Activated T-cell treated with anti-CD3 and anti-CD28 coated beads for 48 hours (primary cell): ENCODE measurements at regions not wholly inside any gene's neighbourhood (a gene's known extent, or its start where the extent isn't known, plus 50 kb on each side); places are given as distances from the start of the nearest gene placed in this dataset.
"Not testable (repeated sequence)": the region's sequence is repeated elsewhere in the genome, so short reads cannot be mapped to it uniquely, and the experiment has no call there.

Experiments used
- DNase-seq: peaks from one replicate; pipeline ENCODE4 v3.0.0-alpha.2; 2020; ENCODE audit warnings: low read depth

DNA sequence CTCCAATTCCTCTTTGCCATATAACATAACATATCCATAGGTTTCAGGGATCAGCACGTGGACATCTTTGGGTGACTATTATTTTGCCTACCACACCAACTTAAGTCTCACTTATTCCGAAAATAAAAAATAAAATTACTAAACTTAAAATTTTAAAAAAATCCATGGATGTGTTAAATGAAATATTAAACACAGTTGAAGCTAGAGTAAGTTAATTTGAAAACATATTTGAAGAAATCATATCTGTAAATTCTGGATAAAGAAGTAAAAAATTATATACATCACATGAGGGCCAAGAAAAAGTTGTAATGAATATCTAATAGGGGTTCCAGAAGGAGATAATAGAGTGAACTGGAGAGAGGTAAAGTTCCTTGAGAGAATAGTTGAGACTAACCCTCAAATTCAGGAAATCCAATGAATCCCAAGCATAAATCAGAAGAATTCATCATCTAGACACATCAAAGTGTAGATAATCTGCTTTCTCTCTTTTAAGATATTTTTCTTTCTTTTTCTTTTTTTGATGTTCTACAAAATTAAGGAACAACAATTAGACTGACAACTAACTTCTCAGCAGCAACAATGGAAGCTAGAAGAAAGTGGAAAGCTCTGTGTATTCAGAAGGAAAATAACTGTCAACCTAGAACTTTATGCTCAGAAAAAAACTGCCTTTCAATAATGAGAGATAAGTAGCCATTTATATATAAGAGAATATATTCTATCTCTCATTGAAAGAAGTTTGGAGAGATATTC is 147.4 kb downstream of the ABHD5 start:
- no peak for DNase-seq

GRCh38 chr3:43838877-43839276 is 148.1 kb downstream of the ABHD5 start:
- DNase-seq, result no peak

DNA sequence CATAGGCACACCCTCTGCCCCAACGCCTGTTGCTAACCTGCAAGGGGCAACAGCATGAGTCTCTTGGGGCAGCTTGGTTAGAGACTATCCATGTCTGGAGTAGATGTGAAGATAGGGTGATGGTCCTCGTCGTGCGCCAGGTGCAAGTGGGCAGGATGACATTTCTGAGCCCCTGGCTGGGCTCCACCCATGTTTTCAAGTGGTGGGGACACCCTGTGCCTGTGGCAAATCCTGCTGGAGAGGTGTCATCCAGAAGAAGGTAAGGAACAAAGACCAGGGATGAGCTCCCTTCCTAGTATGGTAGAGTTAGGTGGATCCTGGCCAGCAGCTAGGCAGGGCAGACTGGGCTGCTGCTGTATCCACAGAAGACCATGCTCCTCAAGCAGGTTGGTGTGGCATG is 152.6 kb downstream of the ABHD5 start:
- no peak for DNase-seq

GRCh38 chr3:43844757-43845156 is 154.0 kb downstream of the ABHD5 start:
- DNase-seq, result no peak

GRCh38 chr3:43845553-43845952 is 154.8 kb downstream of the ABHD5 start:
- DNase-seq, result not testable (repeated sequence)

GRCh38 chr3:43852066-43852465 is 161.3 kb downstream of the ABHD5 start:
- no peak for DNase-seq

DNA sequence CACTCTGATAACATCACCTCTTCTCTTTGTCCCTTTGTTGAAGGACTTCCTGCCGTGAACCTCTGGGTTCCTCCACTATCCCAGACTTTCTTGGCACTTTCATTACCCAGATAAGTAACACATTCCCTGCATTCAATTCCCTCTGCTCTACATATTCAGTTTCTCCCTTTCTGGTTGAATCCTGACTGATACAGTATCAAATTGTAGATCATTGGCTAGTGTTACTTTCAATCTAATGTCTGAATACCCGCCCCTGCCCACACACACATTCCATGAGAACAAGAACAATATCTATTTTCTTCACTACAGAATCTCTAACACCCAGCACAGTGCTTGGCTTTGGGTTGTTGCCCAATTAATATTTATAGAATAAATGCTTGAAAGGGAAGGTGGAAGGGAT is 163.5 kb downstream of the ABHD5 start:
- DNase-seq, result no peak

GRCh38 chr3:43854916-43855315 is 164.2 kb downstream of the ABHD5 start:
- DNase-seq, result no peak

GRCh38 chr3:43855674-43856299 is 165.0 kb downstream of the ABHD5 start:
- DNase-seq, result peak; percentile 6

GRCh38 chr3:43856351-43856750 is 165.6 kb downstream of the ABHD5 start:
- no peak for DNase-seq

DNA sequence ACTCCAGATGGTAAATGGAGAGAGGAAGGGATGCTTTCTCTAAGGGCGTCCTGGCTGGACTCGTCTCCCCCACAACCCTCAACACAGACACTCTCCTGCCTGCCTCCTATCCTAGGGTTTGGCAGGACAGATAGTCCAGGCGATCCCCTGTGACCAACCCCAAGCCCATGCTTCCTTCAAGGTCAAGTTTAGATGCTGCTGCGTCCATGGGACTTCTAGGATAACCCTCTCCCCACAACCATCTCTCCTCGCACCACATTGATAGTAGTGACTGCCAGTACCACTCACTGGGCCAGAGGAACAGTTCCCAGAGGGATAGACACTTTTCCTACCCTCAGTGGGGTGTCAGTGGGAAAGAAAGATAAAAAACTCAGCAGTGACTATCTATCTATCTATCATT is 166.0 kb downstream of the ABHD5 start:
- DNase-seq, result no peak

DNA sequence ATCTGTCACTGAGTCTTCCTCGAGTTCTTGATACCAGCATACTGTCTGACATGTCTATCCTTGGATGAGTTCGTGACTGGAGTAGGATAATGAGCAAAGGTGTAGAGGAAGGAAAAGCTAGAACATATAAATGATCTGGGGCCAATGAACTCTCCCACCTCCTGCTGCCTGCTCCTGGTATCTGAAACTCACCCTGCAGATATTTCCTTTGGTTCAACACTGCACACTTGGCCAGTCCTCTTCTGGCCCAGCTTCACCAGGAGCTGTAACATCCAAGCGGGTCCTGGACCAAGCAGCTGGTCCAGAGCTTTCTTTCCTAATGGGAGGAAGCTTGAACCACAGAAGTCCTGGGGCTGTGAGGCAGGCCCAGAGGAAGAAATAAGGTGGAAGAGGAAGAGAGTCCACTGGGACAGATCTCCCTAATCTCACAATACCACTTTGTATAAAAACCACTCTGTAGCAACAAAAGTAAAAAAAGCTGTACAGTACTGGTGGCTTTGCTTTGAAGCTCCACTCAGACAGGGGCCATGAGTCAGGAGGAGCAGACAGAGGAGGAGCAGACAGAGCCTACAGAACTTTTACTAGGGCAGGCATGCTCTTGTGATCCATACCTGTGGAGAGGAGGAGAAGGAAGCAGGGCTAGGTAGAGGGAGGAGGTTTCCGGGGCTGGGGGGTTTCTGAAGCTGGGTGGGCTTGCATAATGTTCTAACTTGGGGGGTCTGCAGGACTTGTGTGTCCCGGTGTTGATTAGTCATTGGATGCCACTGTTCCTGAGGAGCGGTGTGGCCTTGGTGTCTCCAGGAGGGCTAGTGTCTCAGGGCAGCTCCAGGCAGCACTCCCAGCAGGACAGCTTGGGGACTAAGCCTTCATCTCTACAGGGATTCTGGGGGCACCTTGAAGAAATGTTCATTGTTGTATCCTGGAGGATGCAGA is 166.9 kb downstream of the ABHD5 start:
- no peak for DNase-seq

DNA sequence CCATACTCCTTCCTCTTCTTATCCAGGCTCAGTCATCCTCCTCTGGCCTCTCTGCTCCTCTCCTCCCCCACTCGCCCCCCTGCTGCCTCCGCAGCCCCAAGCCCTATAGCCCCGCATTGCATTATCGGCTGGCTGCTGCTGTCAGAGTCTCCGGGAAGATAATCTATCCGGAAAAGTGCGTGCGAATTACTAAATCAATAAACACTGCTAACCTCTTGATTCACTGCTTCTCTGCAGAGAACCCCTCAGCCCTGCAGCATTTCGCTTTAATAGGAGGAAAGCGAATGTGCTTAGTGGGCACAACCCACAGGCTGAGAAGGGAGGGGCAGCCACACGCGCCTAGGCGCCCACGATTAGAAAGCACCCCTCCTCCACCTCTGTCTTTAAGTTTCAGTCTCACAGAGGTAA is 167.6 kb downstream of the ABHD5 start:
- no peak for DNase-seq

- no peak for DNase-seq
Observed at GRCh38 chr3:43859766-43860165, 169.0 kb downstream of the ABHD5 start.

- DNase-seq, result no peak
Observed at GRCh38 chr3:43861635-43862034, 170.9 kb downstream of the ABHD5 start.

GRCh38 chr3:43862470-43862869 is 171.7 kb downstream of the ABHD5 start:
- no peak for DNase-seq

- no peak for DNase-seq
Observed at GRCh38 chr3:43862992-43863805, 172.5 kb downstream of the ABHD5 start.

- DNase-seq, result no peak
Observed at GRCh38 chr3:43863966-43864933, 173.5 kb downstream of the ABHD5 start.

DNA sequence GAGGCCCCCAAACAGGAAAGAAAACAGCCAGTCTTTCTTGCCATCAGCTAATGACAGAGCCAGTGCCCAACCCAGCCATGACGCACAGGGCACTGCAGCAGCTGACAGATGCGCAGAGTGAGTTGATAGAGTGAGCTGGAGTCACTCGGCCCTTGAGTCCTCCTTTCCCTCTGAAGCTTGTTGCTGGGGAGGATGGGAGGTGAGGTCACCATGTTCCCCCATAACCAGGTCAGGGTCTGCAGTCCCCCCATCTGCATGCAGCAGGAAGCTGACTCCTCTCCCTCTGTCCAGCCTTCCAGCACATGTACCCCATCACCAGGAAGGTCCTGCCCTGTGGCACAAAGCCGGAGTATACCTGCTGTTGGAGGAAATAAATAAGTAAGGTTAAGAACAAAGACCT is 174.6 kb downstream of the ABHD5 start:
- no peak for DNase-seq

DNA sequence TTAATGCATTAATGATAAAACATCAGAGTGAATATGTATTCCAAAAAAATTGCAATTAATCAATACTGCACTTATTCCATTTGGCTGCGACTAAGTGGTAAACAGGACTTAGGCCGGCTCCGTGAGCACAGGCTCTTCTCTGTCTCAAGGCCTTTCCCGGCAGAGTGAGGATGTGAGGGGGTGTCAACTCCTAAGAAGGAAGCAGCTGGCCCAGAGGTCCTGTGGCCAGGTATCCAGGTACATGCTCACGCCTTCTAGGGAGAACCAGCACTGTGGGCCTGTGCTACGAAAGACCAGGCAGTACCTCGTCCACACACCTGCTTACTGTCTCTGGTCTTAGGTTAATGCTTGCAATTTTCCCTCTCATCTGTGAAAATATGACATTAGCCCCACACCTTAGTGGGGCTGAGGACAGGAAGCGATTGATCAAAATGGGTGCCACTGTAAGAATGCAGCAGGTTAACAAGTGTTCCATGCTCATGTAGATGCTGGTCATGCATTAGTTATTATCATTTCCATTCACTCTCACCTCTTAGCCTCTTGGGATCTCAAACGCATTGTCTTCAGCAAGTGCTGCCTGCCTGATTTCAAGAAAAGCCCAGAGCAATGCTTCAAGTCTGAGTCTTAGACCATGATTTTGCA is 175.3 kb downstream of the ABHD5 start:
- no peak for DNase-seq
